ENCODE measurements at regions not wholly inside any gene's neighbourhood (a gene's known extent, or its start where the extent isn't known, plus 50 kb on each side); places are given as distances from the start of the nearest gene placed in this dataset.

GRCh38 chr4:186829740-186830449 lies 106.2 kb upstream of the FAT1 start:
- peak; percentile 85 for ATAC-seq (ENCODE audit: low read depth)
- no TSS peak for BruUV-seq (replicated peaks)
- dilution Hi-C loops (cut with HindIII; ENCODE audit: low sequenced_read_pairs, unreplicated experiment), result no loop called here

More at GRCh38 chr4:186829740-186830449, 106.2 kb upstream of the FAT1 start:
- ChIA-PET CTCF (interaction anchor here (0.6 kb wide), 2 partner anchors 74 to 588 kb away, joined by 3 read pairs; no protein-coding TSS in a partner anchor), POLR2A (ENCODE audit: unreplicated experiment) (no interaction called here)
- Histone ChIP-seq H3K9ac (ENCODE audit: low read depth, low read length) (no peak overlapping the region; the same call in 1 of the 2 replicates), H3K18ac (ENCODE audit: low read depth, low read length) (peak overlapping the region; percentile 96), H4K8ac (ENCODE audit: low read depth in 2 of 2, low read length in 2 of 2) (peak overlapping the region; percentile 27 to 72; a peak in 3 of 4 replicates), H4K20me1 (ENCODE audit: insufficient read depth, low read length) (no peaks in the 10 kb centered on the region), H2BK120ac (ENCODE audit: low read depth, low read length) (peak overlapping the region; percentile 91), H2BK5ac (ENCODE audit: low read depth, low read length, poor library complexity, severe bottlenecking) (peak overlapping the region; percentile 96), H3K56ac (ENCODE audit: extremely low read depth, insufficient read depth, low read length) (peak overlapping the region; percentile 60), H2AK9ac (replicated peaks; ENCODE audit: low read depth, low read length, poor library complexity) (peak overlapping the region; percentile 32), H3K27me3 (ENCODE audit: control insufficient read depth, insufficient read depth, low read length) (no peaks in the 10 kb centered on the region), H3K27ac (ENCODE audit: insufficient read depth, low read length) (peak overlapping the region; percentile 56), H3K36me3 (ENCODE audit: control insufficient read depth, insufficient read depth, low read length) (no peaks in the 10 kb centered on the region), H2AK5ac (ENCODE audit: low read depth, low read length) (peak overlapping the region; percentile 69), H3K4me1 (ENCODE audit: control insufficient read depth, insufficient read depth, low read length) (peaks cover 20% of the 10 kb centered on the region), H3K9me1 (ENCODE audit: insufficient read depth, low read length) (peaks cover 14% of the 10 kb centered on the region), H4K5ac (ENCODE audit: low read depth, low read length) (peak overlapping the region; percentile 96), H3K23ac (ENCODE audit: low read depth, low read length) (peak overlapping the region; percentile 63; the same call in 1 of the 2 replicates), H4K91ac (ENCODE audit: insufficient read depth, low read depth, low read length) (peak overlapping the region; percentile 84), H2AFZ (replicated peaks; ENCODE audit: low read length, poor library complexity) (no peak overlapping the region), H3K14ac (replicated peaks; ENCODE audit: low read depth, low read length) (peak overlapping the region; percentile 79), H3K4ac (ENCODE audit: low read depth, low read length) (peak overlapping the region; percentile 78), H3K4me3 (ENCODE audit: insufficient read depth, low read depth, low read length) (no peak overlapping the region), H3K79me1 (ENCODE audit: low read depth in 1 of 2, low read length in 2 of 2) (0 out of 4 replicates have a peak, but pooled peaks cover 0 to 7% of the 10 kb centered on the region in 2 experiments), H3K4me2 (ENCODE audit: low read depth, low read length) (peak overlapping the region; percentile 60), H3K9me3 (ENCODE audit: control insufficient read depth, insufficient read depth, low read length) (0 out of 2 replicates have a peak, but pooled peaks cover 2% of the 10 kb centered on the region), H2BK15ac (ENCODE audit: low read depth, low read length) (peak overlapping the region; percentile 81), H2BK20ac (ENCODE audit: low read depth, low read length) (peak overlapping the region; percentile 94)
- DNase-seq, result peak; percentile 98
- in situ Hi-C loops (cut with MboI; ENCODE audit: low sequenced_read_pairs), result no loop called here
- TF ChIP-seq, protein P1, sequence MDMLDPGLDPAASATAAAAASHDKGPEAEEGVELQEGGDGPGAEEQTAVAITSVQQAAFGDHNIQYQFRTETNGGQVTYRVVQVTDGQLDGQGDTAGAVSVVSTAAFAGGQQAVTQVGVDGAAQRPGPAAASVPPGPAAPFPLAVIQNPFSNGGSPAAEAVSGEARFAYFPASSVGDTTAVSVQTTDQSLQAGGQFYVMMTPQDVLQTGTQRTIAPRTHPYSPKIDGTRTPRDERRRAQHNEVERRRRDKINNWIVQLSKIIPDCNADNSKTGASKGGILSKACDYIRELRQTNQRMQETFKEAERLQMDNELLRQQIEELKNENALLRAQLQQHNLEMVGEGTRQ (IDR thresholded peaks at IDR 0.05; ENCODE audit: low read depth, low read length), result no peak
- TF ChIP-seq NFE2L2 (IDR thresholded peaks at IDR 0.05; ENCODE audit: low read depth, low read length) (no peak), FOS (IDR thresholded peaks at IDR 0.05; ENCODE audit: low read depth, low read length) (peak; percentile 90), BHLHE40 (IDR thresholded peaks at IDR 0.05; ENCODE audit: low read depth, low read length) (peak; percentile 48; the same call in 1 of the 2 replicates), CHD1 (IDR thresholded peaks at IDR 0.05; ENCODE audit: low read depth, low read length) (no peak), SMC3 (IDR thresholded peaks at IDR 0.05; ENCODE audit: low read depth, low read length) (peak; percentile 32; the same call in 1 of the 2 replicates), RCOR1 (IDR thresholded peaks at IDR 0.05; ENCODE audit: insufficient replicate concordance, low read length) (peak; percentile 42), RFX5 (IDR thresholded peaks at IDR 0.05; ENCODE audit: low read depth, low read length) (no peak), MAFK (IDR thresholded peaks at IDR 0.05; ENCODE audit: low read depth, low read length) (peak; percentile 61), MAZ (IDR thresholded peaks at IDR 0.05; ENCODE audit: borderline replicate concordance, low read depth, low read length) (no peak)
- TF ChIP-seq, protein P2, sequence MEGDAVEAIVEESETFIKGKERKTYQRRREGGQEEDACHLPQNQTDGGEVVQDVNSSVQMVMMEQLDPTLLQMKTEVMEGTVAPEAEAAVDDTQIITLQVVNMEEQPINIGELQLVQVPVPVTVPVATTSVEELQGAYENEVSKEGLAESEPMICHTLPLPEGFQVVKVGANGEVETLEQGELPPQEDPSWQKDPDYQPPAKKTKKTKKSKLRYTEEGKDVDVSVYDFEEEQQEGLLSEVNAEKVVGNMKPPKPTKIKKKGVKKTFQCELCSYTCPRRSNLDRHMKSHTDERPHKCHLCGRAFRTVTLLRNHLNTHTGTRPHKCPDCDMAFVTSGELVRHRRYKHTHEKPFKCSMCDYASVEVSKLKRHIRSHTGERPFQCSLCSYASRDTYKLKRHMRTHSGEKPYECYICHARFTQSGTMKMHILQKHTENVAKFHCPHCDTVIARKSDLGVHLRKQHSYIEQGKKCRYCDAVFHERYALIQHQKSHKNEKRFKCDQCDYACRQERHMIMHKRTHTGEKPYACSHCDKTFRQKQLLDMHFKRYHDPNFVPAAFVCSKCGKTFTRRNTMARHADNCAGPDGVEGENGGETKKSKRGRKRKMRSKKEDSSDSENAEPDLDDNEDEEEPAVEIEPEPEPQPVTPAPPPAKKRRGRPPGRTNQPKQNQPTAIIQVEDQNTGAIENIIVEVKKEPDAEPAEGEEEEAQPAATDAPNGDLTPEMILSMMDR (conservative IDR thresholded peaks at IDR 0.05; ENCODE audit: low read depth, low read length), result no peak
- intact Hi-C loops (cut with micrococcal nuclease), result loop anchor here (5.0 kb wide), 1 partner anchor 103 kb away; no protein-coding TSS in a partner anchor
- 27 to 100% methylated on average over 1 to 2 of the region's 9 CpGs for WGBS, 2 experiments (ENCODE audit: extremely low coverage in 2 of 2, insufficient read length in 1 of 2)
